A673 (cell line): ENCODE measurements at regions not wholly inside any gene's neighbourhood (a gene's known extent, or its start where the extent isn't known, plus 50 kb on each side); places are given as distances from the start of the nearest gene placed in this dataset.
"Not testable (repeated sequence)": the region's sequence is repeated elsewhere in the genome, so short reads cannot be mapped to it uniquely, and the experiment has no call there.

Experiments
- BruUV-seq: library from RNA; stranded (reverse); fragments of 400-500 nt; replicated peaks from 2 replicates; lab custom pipeline; 2021; lab: Mats Ljungman, UMichigan
- CTCF ChIA-PET: fragments of 300-600 bp; sonication (Branson Sonifier 250); formaldehyde crosslinking; loops from one replicate; lab custom pipeline; 2022; ENCODE audit warnings: antibody characterized with exemption; lab: Charles Lee
- POLR2A ChIA-PET: fragments of 300-600 bp; sonication (Branson Sonifier 250); formaldehyde crosslinking; loops from one replicate; lab custom pipeline; 2022; ENCODE audit warnings: antibody characterized with exemption; ENCODE audit not compliant: low non-redundant PET; lab: Charles Lee
- DNase-seq: peaks from one replicate; pipeline ENCODE4 v3.0.0-alpha.2; 2015; ENCODE audit warnings: low spot score
- H3K27ac ChIP-seq: fragments of 200-600 bp; sonication (generic); 2 replicates; pipeline ENCODE4 v1.5.1; 2016; ENCODE audit warnings: mixed run types, low read depth, mild to moderate bottlenecking, mixed read lengths, antibody characterized with exemption, low read length; ENCODE audit not compliant: poor library complexity, severe bottlenecking
- H3K27me3 ChIP-seq: fragments of 200-600 bp; sonication (generic); replicated peaks from 2 replicates; pipeline ENCODE4 v1.6.1; 2017; ENCODE audit warnings: mixed run types, low read depth, mild to moderate bottlenecking, mixed read lengths, antibody characterized with exemption, low read length; ENCODE audit not compliant: insufficient read depth, poor library complexity
- H3K36me3 ChIP-seq: fragments of 200-600 bp; sonication (generic); 2 replicates; pipeline ENCODE4 v1.6.1; 2016; ENCODE audit warnings: mixed run types, mild to moderate bottlenecking, mixed read lengths, antibody characterized with exemption, low read length; ENCODE audit not compliant: insufficient read depth, poor library complexity, severe bottlenecking
- H3K4me1 ChIP-seq: fragments of 200-600 bp; sonication (generic); 2 replicates; pipeline ENCODE4 v1.6.1; 2017; ENCODE audit warnings: mixed run types, mild to moderate bottlenecking, mixed read lengths, antibody characterized with exemption, low read length; ENCODE audit not compliant: insufficient read depth, poor library complexity, severe bottlenecking
- H3K4me3 ChIP-seq: fragments of 200-600 bp; sonication (generic); 2 replicates; pipeline ENCODE4 v1.5.1; 2016; ENCODE audit warnings: low read depth, mixed run types, mild to moderate bottlenecking, mixed read lengths, low read length; ENCODE audit not compliant: poor library complexity, severe bottlenecking
- H3K9me3 ChIP-seq: fragments of 200-600 bp; sonication (generic); 2 replicates; pipeline ENCODE4 v1.6.1; 2016; ENCODE audit warnings: mixed run types, low read depth, mild to moderate bottlenecking, mixed read lengths, antibody characterized with exemption, low read length; ENCODE audit not compliant: poor library complexity, severe bottlenecking
- CTCF ChIP-seq: fragments of 300-800, 200-600 bp; sonication (generic); conservative IDR thresholded peaks from 2 replicates; pipeline ENCODE4 v1.5.1; 2017; ENCODE audit warnings: low read depth, mild to moderate bottlenecking, antibody characterized with exemption, low read length, moderate library complexity, mixed read lengths
- EZH2 ChIP-seq: fragments of 200-600 bp; sonication (generic); IDR thresholded peaks from 2 replicates; pipeline ENCODE4 v1.6.1; 2017; ENCODE audit warnings: borderline replicate concordance, low read depth, mild to moderate bottlenecking, mixed read lengths, antibody characterized with exemption, low read length; ENCODE audit not compliant: poor library complexity, severe bottlenecking
- intact Hi-C: fragments of 100-400 bp; cut with micrococcal nuclease; formaldehyde crosslinking; loops from one replicate; pipeline ENCODE4 v1.10.0; 2022; ENCODE audit not compliant: unreplicated experiment

- TF ChIP-seq EZH2 (no peak), CTCF (no peak)
- DNase-seq = no peak
- ChIA-PET CTCF (no interaction called here), POLR2A (no interaction called here)
- H3K4me3 ChIP-seq = no peak overlapping the region
- no peaks in the 10 kb centered on the region for H3K36me3 ChIP-seq
- BruUV-seq = no TSS peak
- no peaks in the 10 kb centered on the region for H3K4me1 ChIP-seq
- H3K27me3 ChIP-seq = no peaks in the 10 kb centered on the region
- no peak overlapping the region for H3K27ac ChIP-seq
- H3K9me3 ChIP-seq = no peaks in the 10 kb centered on the region
- intact Hi-C loops = no loop called here
Observed at GRCh38 chr3:35305406-35305805, 333.9 kb upstream of the ARPP21 start.

GRCh38 chr3:35307296-35307695 is 332.0 kb upstream of the ARPP21 start:
- ChIA-PET CTCF (no interaction called here), POLR2A (no interaction called here)
- TF ChIP-seq EZH2 (no peak), CTCF (no peak)
- DNase-seq = no peak
- intact Hi-C loops = no loop called here
- Histone ChIP-seq H3K27ac (no peak overlapping the region), H3K4me3 (no peak overlapping the region), H3K27me3 (no peaks in the 10 kb centered on the region), H3K4me1 (no peaks in the 10 kb centered on the region), H3K36me3 (no peaks in the 10 kb centered on the region), H3K9me3 (no peaks in the 10 kb centered on the region)
- no TSS peak for BruUV-seq

- H3K27ac ChIP-seq, H3K4me3 ChIP-seq, BruUV-seq, H3K9me3 ChIP-seq, CTCF ChIA-PET, DNase-seq, H3K36me3 ChIP-seq, POLR2A ChIA-PET, H3K27me3 ChIP-seq, H3K4me1 ChIP-seq, intact Hi-C loops: not testable (repeated sequence)
Observed at GRCh38 chr3:35316841-35317240, 322.5 kb upstream of the ARPP21 start.

- DNase-seq = no peak
- H3K4me1 ChIP-seq = no peaks in the 10 kb centered on the region
- no peak overlapping the region for H3K4me3 ChIP-seq
- ChIA-PET CTCF (no interaction called here), POLR2A (no interaction called here)
- no peak for TF ChIP-seq CTCF
- no peak for TF ChIP-seq EZH2
- BruUV-seq = no TSS peak
- no peaks in the 10 kb centered on the region for H3K36me3 ChIP-seq
- H3K9me3 ChIP-seq = peaks cover 5% of the 10 kb centered on the region
- intact Hi-C loops = no loop called here
- no peak overlapping the region for H3K27ac ChIP-seq
- no peaks in the 10 kb centered on the region for H3K27me3 ChIP-seq
Observed at GRCh38 chr3:35320646-35321407, 318.5 kb upstream of the ARPP21 start.
